ENCODE measurements at regions not wholly inside any gene's neighbourhood (a gene's known extent, or its start where the extent isn't known, plus 50 kb on each side); places are given as distances from the start of the nearest gene placed in this dataset.
A peak's percentile ranks its signal among the peaks of the same experiment; 100 is the strongest.
"Not testable (repeated sequence)": the region's sequence is repeated elsewhere in the genome, so short reads cannot be mapped to it uniquely, and the experiment has no call there.

DNA sequence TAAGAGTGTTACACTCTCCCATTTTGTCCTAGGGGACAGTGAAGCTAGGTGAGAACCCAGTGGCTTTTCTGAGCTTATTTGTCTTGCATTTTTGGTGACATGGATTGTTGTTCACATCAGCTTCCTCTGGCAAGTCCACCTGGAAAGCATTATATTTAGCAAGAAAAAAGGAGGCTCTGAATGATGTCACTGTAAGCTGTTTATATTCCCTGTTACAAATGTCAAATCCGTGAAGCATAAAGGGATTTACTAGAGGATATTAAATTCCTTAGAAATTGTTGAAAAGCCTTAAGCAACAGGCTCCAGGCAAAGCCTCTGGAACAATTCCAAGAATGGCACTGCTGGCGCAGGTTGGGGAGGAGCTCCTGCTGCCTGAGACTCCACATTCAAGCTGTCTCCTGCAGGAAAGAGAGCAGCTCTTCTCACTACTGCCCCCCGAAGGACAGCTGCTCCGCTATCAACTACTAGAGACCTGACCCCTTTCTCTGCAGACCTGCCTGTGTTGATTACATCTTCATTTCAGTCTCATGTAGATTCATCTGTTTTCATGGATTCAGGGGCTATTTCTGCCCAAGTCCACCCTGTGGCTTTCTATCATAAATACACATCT, 295.4 kb downstream of the RPIA start:
- not testable (repeated sequence) for H3K36me3 ChIP-seq (ENCODE audit: insufficient read depth, insufficient read length, low read length); H3K9me3 ChIP-seq (ENCODE audit: insufficient read depth, low read length); H3K4me1 ChIP-seq (ENCODE audit: insufficient read depth, insufficient read length); H3K27me3 ChIP-seq (ENCODE audit: insufficient read depth, insufficient read length); H3K9ac ChIP-seq (ENCODE audit: insufficient read length, low read depth); H3K4me3 ChIP-seq (ENCODE audit: insufficient read length, low read depth); DNase-seq (ENCODE audit: low read depth, low spot score)

- H3K4me1 ChIP-seq (ENCODE audit: insufficient read depth, insufficient read length); H3K4me3 ChIP-seq (ENCODE audit: insufficient read length, low read depth); DNase-seq (ENCODE audit: low read depth, low spot score): not testable (repeated sequence)
These were observed 297.1 kb downstream of the RPIA start for GRCh38 chr2:88988617-88989016.

GRCh38 chr2:88992819-88993218, 301.3 kb downstream of the RPIA start:
- not testable (repeated sequence) for H3K27me3 ChIP-seq (ENCODE audit: insufficient read depth, insufficient read length); H3K9me3 ChIP-seq (ENCODE audit: insufficient read depth, low read length); H3K4me1 ChIP-seq (ENCODE audit: insufficient read depth, insufficient read length); H3K4me3 ChIP-seq (ENCODE audit: insufficient read length, low read depth); H3K9ac ChIP-seq (ENCODE audit: insufficient read length, low read depth); H3K36me3 ChIP-seq (ENCODE audit: insufficient read depth, insufficient read length, low read length); DNase-seq (ENCODE audit: low read depth, low spot score)

More at GRCh38 chr2:88988617-88989016, 297.1 kb downstream of the RPIA start:
- H3K27me3 ChIP-seq (ENCODE audit: insufficient read depth, insufficient read length); H3K36me3 ChIP-seq (ENCODE audit: insufficient read depth, insufficient read length, low read length); H3K9ac ChIP-seq (ENCODE audit: insufficient read length, low read depth); H3K9me3 ChIP-seq (ENCODE audit: insufficient read depth, low read length): not testable (repeated sequence)

- not testable (repeated sequence) for DNase-seq (ENCODE audit: low read depth, low spot score); H3K4me1 ChIP-seq (ENCODE audit: insufficient read depth, insufficient read length); H3K36me3 ChIP-seq (ENCODE audit: insufficient read depth, insufficient read length, low read length); H3K9me3 ChIP-seq (ENCODE audit: insufficient read depth, low read length); H3K9ac ChIP-seq (ENCODE audit: insufficient read length, low read depth); H3K27me3 ChIP-seq (ENCODE audit: insufficient read depth, insufficient read length); H3K4me3 ChIP-seq (ENCODE audit: insufficient read length, low read depth)
These were observed 303.4 kb downstream of the RPIA start for GRCh38 chr2:88994856-88995255.

DNA sequence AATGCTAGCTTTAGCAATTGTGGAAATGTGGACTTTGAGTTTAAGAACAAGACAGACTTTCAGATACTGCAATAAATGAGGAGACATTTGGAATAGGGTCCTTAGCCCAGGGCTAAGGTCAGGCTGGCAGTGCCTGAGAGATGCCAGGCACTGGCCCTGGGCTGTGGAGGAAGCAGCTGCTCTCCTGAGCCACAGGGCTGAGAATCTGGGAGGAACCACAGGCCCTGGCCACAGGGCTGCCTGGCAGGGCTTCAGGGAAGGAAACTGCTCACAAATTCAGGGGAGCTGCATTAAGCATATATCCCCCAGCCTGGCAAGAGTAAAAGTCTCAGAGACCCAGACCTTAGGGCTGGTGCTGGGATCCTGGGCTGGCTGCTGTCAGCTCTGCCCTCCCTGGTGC, 305.1 kb downstream of the RPIA start:
- H3K9ac ChIP-seq (ENCODE audit: insufficient read length, low read depth); H3K4me3 ChIP-seq (ENCODE audit: insufficient read length, low read depth); H3K9me3 ChIP-seq (ENCODE audit: insufficient read depth, low read length); DNase-seq (ENCODE audit: low read depth, low spot score); H3K4me1 ChIP-seq (ENCODE audit: insufficient read depth, insufficient read length); H3K36me3 ChIP-seq (ENCODE audit: insufficient read depth, insufficient read length, low read length); H3K27me3 ChIP-seq (ENCODE audit: insufficient read depth, insufficient read length): not testable (repeated sequence)

DNA sequence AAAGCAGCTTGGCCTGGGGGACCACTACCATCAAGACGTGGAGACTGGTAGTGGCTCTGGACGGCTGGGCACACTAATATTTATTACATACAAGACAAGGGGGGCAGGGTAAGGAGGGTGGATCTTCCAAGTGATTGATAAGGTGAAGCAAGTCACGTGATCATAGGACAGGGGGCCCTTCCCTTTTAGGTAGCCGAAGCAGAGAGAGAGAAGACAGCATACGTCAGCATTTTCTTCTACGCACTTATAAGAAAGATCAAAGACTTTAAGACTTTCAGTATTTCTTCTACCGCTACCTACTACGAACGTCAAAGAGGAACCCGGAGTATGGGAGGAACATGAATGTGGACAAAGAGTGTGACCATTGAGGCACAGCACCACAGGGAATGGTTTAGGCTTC, 307.9 kb downstream of the RPIA start:
- no peaks in the 10 kb centered on the region for H3K27me3 ChIP-seq (ENCODE audit: insufficient read depth, insufficient read length)
- H3K9me3 ChIP-seq (ENCODE audit: insufficient read depth, low read length): no peaks in the 10 kb centered on the region
- DNase-seq (ENCODE audit: low read depth, low spot score): no peak
- H3K9ac ChIP-seq (ENCODE audit: insufficient read length, low read depth): no peak overlapping the region
- no peaks in the 10 kb centered on the region for H3K36me3 ChIP-seq (ENCODE audit: insufficient read depth, insufficient read length, low read length)
- H3K4me1 ChIP-seq (ENCODE audit: insufficient read depth, insufficient read length): no peaks in the 10 kb centered on the region
- no peak overlapping the region for H3K4me3 ChIP-seq (ENCODE audit: insufficient read length, low read depth)
- TF ChIP-seq SUZ12 (IDR thresholded peaks at IDR 0.05; ENCODE audit: extremely low read depth, insufficient read depth, insufficient read length) (no peak), YY1 (IDR thresholded peaks at IDR 0.05; ENCODE audit: insufficient read depth, insufficient read length) (no peak), ZNF274 (IDR thresholded peaks at IDR 0.05; ENCODE audit: low read depth, low read length) (no peak)

- Histone ChIP-seq H3K27me3 (ENCODE audit: insufficient read depth, insufficient read length) (no peaks in the 10 kb centered on the region), H3K9me3 (ENCODE audit: insufficient read depth, low read length) (no peaks in the 10 kb centered on the region), H3K4me3 (ENCODE audit: insufficient read length, low read depth) (no peak overlapping the region), H3K4me1 (ENCODE audit: insufficient read depth, insufficient read length) (no peaks in the 10 kb centered on the region), H3K9ac (ENCODE audit: insufficient read length, low read depth) (no peak overlapping the region), H3K36me3 (ENCODE audit: insufficient read depth, insufficient read length, low read length) (no peaks in the 10 kb centered on the region)
- TF ChIP-seq YY1 (IDR thresholded peaks at IDR 0.05; ENCODE audit: insufficient read depth, insufficient read length) (no peak), SUZ12 (IDR thresholded peaks at IDR 0.05; ENCODE audit: extremely low read depth, insufficient read depth, insufficient read length) (no peak), ZNF274 (IDR thresholded peaks at IDR 0.05; ENCODE audit: low read depth, low read length) (no peak)
- peak; percentile 35 for DNase-seq (ENCODE audit: low read depth, low spot score)
These were observed 308.8 kb downstream of the RPIA start for GRCh38 chr2:89000235-89000634.

DNA sequence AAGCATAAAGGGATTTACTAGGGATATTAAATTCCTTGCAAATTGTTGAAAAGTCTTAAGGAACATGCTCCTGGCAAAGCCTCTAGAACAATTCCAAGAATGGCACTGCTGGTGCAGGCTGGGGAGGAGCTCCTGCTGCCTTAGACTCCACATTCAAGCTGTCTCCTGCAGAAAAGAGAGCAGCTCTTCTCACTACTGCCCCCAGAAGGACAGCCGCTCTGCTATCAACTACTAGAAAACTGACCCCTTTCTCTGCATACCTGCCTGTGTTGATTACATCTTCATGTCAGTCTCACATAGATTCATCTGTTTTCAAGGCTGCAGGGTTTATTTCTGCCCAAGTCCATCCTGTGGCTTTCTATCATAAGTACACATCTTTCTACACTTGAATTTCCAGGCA, 312.8 kb downstream of the RPIA start:
- H3K9me3 ChIP-seq (ENCODE audit: insufficient read depth, low read length); H3K4me3 ChIP-seq (ENCODE audit: insufficient read length, low read depth); DNase-seq (ENCODE audit: low read depth, low spot score): not testable (repeated sequence)

DNA sequence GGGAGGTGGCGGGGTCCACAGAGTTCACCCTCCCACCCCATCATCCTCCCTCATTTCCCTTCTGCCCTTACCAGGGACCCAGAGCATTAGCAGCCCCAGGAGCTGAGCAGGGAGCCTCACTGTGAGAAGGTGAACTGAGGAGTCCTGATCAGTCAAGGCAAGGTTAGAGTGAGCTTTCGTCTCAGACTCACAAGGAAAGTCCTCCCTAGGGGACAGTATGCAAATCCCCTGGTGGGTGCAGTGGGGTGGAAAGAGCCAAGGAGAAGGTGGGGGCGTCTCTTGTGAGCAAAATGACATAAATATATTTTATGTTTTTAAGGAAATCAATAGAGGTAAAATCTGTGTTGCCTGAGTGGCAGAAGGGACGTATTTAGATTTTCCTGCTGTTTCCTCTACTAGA, 329.1 kb downstream of the RPIA start:
- not testable (repeated sequence) for H3K9me3 ChIP-seq (ENCODE audit: insufficient read depth, low read length); H3K36me3 ChIP-seq (ENCODE audit: insufficient read depth, insufficient read length, low read length); DNase-seq (ENCODE audit: low read depth, low spot score); H3K9ac ChIP-seq (ENCODE audit: insufficient read length, low read depth); H3K27me3 ChIP-seq (ENCODE audit: insufficient read depth, insufficient read length); H3K4me3 ChIP-seq (ENCODE audit: insufficient read length, low read depth); H3K4me1 ChIP-seq (ENCODE audit: insufficient read depth, insufficient read length)

More for the DNA sequence above, 312.8 kb downstream of the RPIA start:
- H3K4me1 ChIP-seq (ENCODE audit: insufficient read depth, insufficient read length); H3K36me3 ChIP-seq (ENCODE audit: insufficient read depth, insufficient read length, low read length); H3K27me3 ChIP-seq (ENCODE audit: insufficient read depth, insufficient read length); H3K9ac ChIP-seq (ENCODE audit: insufficient read length, low read depth): not testable (repeated sequence)

DNA sequence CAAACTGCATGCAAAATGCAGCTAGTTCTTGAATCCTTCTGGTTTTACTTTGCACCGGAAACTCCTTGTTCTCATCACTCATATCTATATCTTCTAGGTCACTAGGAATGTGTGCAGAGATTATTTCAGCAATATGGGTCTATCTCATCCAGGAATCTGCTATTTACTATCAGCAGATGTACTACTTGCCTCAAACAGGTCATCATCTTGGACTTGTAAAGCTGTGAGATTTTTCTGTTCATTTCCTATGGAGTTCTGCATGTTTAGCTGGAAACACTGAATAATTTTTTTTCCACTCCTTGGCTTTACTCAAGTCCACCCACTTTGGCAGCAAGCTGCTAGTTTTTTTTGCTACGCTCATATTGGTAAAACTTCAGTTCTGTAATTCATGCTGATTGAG, 334.8 kb downstream of the RPIA start:
- H3K36me3 ChIP-seq (ENCODE audit: insufficient read depth, insufficient read length, low read length); H3K27me3 ChIP-seq (ENCODE audit: insufficient read depth, insufficient read length); H3K4me3 ChIP-seq (ENCODE audit: insufficient read length, low read depth); DNase-seq (ENCODE audit: low read depth, low spot score); H3K9me3 ChIP-seq (ENCODE audit: insufficient read depth, low read length); H3K9ac ChIP-seq (ENCODE audit: insufficient read length, low read depth); H3K4me1 ChIP-seq (ENCODE audit: insufficient read depth, insufficient read length): not testable (repeated sequence)

- not testable (repeated sequence) for H3K4me3 ChIP-seq (ENCODE audit: insufficient read length, low read depth); H3K36me3 ChIP-seq (ENCODE audit: insufficient read depth, insufficient read length, low read length); H3K9ac ChIP-seq (ENCODE audit: insufficient read length, low read depth); DNase-seq (ENCODE audit: low read depth, low spot score); H3K9me3 ChIP-seq (ENCODE audit: insufficient read depth, low read length); H3K27me3 ChIP-seq (ENCODE audit: insufficient read depth, insufficient read length); H3K4me1 ChIP-seq (ENCODE audit: insufficient read depth, insufficient read length)
These were observed 335.6 kb downstream of the RPIA start for GRCh38 chr2:89027115-89027514.

- H3K9ac ChIP-seq (ENCODE audit: insufficient read length, low read depth); H3K4me1 ChIP-seq (ENCODE audit: insufficient read depth, insufficient read length); H3K27me3 ChIP-seq (ENCODE audit: insufficient read depth, insufficient read length); DNase-seq (ENCODE audit: low read depth, low spot score); H3K4me3 ChIP-seq (ENCODE audit: insufficient read length, low read depth); H3K9me3 ChIP-seq (ENCODE audit: insufficient read depth, low read length); H3K36me3 ChIP-seq (ENCODE audit: insufficient read depth, insufficient read length, low read length): not testable (repeated sequence)
These were observed 336.1 kb downstream of the RPIA start for GRCh38 chr2:89027536-89027935.

All from NT2/D1 (cell line).